HCT116 (cell line): ENCODE measurements at regions not wholly inside any gene's neighbourhood (a gene's known extent, or its start where the extent isn't known, plus 50 kb on each side); places are given as distances from the start of the nearest gene placed in this dataset.

Experiments used
- POLR2A ChIP-seq: IDR thresholded peaks from 2 replicates; pipeline ENCODE4 v1.7.0; 2011; ENCODE audit warnings: borderline replicate concordance; ENCODE audit not compliant: insufficient read depth, insufficient read length; ENCODE audit errors: extremely low read depth
- POLR2AphosphoS5 ChIP-seq: IDR thresholded peaks from 2 replicates; pipeline ENCODE4 v1.6.1; 2011; ENCODE audit warnings: mild to moderate bottlenecking, low read depth, low read length, moderate library complexity
- SIN3A ChIP-seq: IDR thresholded peaks from 2 replicates; pipeline ENCODE4 v1.6.1; 2012; ENCODE audit warnings: low read depth

GRCh38 chr21:28811860-28812259 lies 180.8 kb downstream of the LTN1 start:
- TF ChIP-seq POLR2AphosphoS5 (no peak), POLR2A (no peak), SIN3A (no peak)
